HG02970 (cell line): ENCODE measurements at regions not wholly inside any gene's neighbourhood (a gene's known extent, or its start where the extent isn't known, plus 50 kb on each side); places are given as distances from the start of the nearest gene placed in this dataset.

Experiments used
- ATAC-seq: cut with Tn5 transposase; IDR thresholded peaks from one replicate; pipeline ENCODE4 v1.9.1; 2021; ENCODE audit warnings: mild to moderate bottlenecking, moderate library complexity, moderate number of reproducible peaks; ENCODE audit not compliant: unreplicated experiment, low FRiP score

DNA sequence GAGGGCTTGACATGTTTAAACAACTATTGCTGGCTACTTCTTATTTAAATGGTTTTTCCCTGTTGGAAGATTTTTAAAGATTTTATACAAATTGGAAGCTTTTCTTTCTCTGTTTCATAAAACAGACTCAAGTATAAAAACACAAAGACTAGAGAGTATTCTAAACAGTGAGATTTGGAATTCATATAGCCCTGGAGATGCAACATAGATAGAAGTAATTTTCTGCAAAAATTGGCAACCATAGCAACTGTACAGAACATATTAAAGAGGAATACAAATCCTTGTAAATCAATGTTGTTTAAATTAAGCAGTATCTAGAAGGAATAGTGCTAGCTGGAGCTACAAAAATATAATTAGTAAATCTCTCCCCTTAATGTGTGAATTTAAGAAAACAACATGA is 2612.9 kb upstream of the PCDH20 start:
- no peak for ATAC-seq

DNA sequence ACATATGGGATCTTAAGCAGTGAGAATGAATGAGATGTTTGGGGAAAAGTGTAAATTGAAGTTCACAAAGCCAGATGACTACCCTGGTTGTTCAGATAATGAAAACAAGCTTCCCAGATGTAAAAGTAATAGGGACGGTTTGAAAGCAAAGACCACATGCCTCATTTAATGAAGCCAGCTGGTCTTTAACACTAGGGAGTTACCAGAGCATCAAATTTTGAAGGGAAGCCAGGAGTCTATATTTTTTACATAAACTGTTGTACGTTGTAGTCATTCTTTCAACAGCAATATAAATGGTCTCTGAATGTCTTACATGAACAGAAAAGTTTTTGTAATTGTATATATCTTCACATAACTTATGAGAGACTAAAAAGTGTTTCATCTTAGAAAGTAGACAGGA is 2604.5 kb upstream of the PCDH20 start:
- no peak for ATAC-seq

DNA sequence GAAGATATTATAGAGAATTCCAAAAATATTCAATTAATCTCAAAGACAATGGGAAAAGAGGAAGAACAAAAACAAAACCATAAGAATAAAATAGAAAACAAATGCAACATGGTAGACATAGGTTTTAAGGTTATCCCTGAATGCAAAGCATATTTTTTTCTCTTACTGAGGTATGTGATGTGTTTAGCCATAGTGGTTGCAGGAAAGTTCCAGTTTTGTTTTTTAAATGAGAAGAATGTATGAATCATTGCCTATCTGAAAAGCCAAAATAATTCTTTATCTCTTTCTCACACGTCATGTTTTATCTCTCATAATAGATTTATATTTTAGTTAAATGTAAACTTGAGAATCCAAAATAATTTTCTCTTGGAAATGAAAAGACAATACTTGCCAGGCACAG is 2591.7 kb upstream of the PCDH20 start:
- ATAC-seq = no peak

DNA sequence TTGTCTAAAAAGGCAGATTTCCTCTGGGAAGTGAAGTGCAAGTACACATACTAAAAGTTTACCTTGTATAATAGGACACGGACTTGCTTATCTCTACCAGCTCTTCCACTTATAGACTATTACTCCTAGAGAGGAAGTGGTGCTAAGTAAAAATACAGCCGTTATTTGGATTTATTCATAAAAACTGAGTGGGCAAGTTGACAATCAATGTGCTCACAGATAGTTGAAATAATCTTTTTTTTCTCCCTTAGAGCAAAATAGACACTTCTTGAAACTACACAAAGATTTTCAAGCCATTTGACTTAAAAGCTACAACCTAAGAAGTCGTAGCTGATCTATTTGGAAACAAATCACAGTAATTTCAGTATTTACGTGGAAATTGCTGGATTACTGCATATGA is 2584.7 kb upstream of the PCDH20 start:
- no peak for ATAC-seq

DNA sequence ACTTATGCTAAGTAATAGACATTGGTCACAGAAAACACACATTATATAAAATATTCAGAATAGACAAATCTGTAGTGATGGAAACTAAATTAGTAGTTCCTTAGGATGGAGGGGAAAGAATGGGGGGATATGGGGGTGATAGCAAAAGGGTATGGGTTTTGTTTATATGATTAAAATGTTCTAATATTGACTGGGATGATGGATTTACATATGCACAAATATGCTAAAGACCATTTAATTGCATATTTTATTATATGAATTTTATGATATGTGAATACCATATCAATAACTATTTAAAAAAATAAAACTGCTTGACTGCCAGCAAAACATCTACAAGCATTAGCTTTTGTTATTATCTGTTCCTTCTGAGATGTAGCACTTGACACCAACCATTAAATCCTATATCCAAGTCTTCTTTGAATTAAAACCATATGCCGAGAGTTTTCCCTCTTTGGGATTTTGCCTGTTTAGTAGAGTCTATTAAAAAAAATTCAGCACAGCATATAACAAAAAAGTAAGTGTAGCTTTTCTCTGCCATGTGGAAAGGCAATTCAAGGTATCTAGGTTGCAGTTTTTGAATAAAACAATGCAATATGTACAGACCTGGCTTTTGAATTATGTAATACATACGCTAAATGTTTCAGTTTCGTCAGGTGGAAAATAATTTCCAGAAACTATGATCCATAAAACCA is 2584.1 kb upstream of the PCDH20 start:
- no peak for ATAC-seq

DNA sequence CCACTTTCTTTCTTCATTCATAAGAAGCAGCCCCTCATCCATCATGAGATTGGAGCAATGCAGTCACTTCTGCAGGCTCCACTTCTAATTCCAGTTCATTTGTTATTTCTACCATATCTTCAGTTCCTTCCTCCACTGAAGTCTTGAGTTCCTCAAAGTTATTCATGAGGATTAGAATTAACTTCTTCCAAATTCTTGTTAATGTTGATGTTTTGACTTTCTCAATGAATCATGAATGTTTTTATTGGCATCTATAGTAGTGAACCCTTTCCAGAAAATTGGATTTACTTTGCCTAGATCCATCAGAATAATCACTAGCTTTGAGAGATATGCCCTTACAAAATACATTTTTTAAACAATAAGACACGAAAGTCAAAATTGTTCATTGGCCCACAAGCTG is 2567.7 kb upstream of the PCDH20 start:
- ATAC-seq = no peak

DNA sequence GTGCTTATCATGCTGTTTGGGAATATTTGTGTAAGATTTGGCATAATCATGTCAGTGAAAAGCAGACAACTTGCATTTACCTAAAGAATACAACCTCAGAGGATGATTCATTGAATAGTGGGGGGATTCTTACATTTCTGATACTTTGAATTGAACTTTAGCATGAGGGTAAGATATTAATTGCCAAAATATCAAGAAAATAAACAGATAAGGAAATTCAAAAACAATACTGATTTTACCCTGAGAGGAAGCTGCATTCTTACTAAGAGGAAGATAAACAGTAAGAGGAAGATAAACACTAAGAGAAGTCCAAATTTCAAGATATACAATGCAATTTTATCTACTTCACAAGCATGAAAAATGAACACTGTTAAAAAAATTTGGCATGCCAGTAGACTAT is 2564.3 kb upstream of the PCDH20 start:
- ATAC-seq = no peak

DNA sequence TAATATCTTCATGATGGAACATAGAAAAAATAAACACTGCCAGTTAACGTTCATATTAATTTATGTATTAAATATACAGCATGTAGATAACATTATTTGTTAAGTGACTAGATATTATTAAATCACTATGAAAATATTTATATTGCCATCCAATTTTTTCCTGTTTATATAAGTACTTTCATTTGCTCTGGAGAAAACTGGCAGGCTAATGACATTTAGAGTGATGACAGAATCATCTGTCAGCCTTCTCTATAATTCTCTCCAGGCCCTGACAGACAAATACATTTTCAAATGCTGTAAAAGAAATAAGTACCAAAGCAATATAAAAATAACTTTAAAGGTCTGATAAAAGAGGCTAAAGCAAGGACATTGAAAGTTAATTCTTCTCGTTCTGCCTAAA is 2556.7 kb upstream of the PCDH20 start:
- ATAC-seq = no peak

DNA sequence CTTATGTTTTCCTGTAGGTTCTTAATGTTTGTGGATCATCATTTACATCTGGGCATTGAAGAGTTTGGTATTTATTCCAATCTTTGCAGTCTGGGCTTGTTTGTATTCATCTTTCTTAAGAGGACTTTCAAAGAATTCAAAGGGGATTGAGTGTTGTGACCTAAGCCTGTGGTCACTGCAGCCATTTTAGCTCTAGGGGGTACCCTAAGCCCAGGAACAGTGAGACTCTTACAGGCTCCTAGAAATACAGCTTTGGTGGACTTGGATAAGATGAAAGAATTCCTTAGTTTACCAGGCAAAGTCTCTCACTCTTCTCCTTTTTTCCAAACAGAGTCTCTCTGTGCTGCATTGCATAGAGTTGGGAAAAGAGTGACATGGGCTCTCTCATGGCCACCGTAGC is 2539.0 kb upstream of the PCDH20 start:
- no peak for ATAC-seq

DNA sequence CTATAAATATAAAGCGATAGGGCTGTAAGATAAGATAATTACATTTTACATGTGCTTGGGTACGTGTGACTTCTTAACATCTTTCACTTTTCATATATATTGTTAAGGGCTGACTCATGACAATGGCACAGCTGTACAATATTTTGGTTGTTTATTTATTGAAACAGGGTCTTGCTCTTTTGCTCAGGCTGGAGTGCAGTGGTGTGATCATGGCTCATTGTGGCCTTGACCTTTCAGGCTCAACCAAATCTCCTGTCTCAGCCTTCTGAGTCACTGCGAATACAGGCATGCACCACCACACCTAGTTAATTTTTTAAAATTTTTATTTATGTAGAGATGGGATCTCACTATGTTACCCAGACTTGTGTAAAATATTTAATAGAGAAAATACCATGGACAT is 2532.4 kb upstream of the PCDH20 start:
- ATAC-seq = no peak

DNA sequence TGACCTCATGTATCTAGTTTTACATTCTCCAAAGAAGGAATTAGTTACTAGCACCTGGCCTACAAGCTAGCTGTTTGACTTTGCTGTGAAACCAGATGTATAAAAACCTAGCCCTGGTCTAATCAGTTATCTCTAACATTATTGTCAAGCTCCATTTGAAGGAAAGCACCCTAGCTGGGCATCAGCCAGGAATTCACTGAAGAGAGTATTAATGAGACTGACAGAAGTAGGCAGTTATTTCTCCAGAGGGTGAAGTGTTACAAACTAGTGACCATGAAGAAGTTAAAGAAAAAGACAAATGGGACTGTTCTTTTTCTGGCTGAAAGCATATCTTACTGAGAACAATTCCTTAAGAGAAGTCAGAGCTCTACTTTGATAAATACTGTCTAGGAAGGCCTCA is 2529.3 kb upstream of the PCDH20 start:
- no peak for ATAC-seq

DNA sequence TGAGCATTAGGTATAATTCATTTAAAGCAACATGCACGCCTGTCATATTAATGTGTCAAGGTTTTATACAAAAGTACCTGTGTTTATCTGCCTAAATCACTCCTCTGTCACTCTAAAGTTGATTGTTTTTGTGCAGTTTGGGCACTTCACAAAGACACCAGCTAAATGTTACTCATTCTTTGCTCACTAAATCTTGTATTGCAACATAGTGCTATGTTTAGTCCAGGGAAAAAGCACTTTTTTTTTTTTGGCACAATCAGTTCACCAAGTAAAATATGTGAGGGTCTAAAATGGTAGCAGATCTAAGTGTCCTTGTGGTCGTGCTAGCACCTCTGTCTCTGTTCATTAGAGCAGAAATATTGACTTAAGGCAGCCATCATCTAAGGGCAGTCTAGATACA is 2526.7 kb upstream of the PCDH20 start:
- no peak for ATAC-seq

DNA sequence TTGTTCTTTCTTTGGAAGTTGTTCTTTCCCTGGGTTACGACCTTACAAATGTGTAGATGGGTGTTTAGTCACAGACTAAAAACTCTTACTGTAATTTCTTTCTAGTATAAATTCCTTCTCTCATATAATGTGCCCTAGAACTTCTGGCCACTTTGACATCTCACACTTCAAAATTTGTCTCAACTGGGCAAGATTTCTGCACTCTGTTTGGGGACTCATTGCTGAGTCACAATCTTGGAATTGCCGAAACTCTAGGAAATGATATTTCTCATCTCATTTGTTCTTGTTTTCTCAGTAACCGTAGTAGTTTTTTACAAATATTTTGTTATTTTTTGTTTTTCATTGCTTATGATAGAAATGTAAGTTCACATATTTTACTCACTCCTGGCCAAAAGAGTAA is 2523.2 kb upstream of the PCDH20 start:
- ATAC-seq = no peak

DNA sequence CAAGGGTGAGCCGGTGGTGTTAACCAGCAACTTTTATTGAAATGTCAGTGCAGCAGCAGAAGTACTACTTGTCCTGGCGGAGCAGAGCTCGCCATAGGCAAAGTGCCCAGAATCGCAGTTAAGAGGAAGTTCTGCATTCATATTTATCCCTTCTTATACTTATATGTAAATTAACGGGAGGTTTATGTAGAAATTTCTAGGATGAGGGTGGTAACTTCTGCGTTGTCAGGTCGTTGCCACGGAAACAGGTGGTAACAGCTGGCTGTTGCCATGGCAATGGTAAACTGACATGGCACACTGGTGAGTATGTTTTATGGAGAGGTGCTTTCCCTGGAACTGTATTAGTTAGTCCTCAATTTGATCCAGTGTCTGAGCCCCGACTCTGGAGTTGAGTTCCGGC is 2494.9 kb upstream of the PCDH20 start:
- no peak for ATAC-seq

DNA sequence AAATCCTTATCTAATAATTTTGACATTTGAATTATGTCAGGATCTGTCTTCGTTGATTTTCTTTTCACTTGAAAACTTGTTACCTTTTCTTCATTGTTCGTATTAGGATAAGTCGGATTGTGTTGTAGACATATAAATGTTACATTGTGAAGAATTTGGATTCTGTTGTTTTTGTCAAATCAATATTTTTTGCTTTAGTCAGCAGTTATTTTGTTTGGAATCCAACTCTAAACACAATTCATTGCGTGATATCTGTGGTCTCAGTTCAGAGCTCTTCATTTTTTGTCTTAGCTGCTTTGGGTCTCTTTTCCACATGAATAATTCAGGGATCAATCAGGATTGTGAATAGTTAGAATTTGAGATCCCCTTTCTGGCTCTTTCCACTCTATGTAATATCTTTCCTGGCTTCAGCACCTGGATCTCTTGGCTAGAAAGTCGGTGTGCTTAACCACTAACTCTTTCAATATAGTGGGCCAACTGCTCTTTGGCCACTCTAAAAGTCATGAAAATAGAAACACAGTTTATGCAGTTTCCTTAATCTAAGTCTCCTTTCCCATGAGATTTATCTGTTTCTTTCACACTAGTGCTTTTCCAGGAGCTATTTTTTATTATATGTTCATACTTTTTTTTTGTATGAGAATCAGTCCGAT is 2494.2 kb upstream of the PCDH20 start:
- ATAC-seq = no peak

DNA sequence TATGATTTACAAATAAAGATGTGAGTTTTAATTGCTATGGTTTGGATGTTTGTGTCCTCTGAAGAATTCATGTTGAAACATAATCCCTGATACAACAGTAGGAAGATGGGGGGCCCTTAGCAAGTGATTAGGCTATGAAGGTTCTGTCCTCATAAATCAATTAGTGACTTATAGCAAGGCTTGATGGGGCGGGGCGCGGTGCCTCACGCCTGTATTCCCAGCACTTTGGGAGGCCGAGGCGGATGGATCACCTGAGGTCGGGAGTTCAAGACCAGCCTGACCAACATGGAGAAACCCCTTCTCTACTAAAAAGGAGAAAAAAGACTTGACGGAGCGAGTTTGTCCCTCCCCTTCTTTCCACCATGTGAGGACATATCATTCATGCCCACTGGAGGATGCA is 2486.5 kb upstream of the PCDH20 start:
- no peak for ATAC-seq

DNA sequence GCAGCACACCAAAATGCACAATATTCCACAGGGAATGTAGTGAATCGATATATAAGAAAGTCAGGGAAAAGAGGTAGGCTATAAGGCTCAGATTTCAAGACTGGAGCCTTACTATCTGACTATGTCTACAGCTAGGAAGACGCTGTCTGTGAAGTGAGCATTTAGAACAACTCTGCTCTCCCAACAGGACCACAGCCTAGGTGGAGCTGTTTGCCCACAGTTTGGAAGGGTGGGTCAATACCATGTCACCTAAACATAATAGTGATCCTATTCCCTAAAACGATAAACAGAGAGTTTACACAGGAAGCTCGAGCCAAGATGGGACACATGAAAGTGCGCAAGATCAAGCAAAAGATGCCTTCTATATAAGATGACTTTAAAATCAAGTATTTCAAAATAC is 2486.0 kb upstream of the PCDH20 start:
- no peak for ATAC-seq

DNA sequence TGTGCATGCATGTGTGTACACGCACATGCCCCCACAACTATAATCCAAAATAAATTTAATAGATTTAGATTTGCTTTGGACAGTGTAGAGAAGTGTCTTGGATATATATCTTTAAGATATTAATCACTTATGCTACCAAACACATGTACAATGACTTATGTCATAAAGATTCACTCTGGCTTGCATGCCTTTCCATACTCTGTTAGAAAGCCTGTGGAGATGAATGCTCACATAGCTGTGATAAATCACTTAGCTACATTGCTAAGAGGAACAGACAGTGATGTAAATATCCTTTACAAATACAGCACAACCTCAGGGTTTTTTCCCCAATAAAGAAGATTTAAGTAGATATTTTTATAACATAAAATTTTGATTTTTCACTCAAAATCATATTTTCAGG is 2484.8 kb upstream of the PCDH20 start:
- ATAC-seq = no peak

DNA sequence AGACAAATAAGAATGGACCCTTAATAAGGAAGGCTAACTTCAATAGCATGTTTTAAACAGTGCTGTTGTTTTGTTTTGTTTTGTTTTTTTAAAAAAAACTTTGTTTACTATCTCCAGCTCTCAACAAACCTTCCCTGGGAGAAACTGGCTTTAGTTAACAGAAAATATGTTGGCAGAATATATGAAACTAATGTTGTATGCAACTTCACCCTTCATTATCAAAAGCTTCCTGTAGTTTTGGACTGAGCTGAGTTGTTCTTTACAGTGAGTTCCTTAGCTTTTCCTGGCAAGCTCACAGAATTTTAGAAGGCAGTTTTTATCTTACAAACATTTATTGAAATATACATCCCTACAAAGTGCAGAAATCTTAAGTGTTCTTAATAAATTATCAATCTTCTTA is 2480.7 kb upstream of the PCDH20 start:
- no peak for ATAC-seq

DNA sequence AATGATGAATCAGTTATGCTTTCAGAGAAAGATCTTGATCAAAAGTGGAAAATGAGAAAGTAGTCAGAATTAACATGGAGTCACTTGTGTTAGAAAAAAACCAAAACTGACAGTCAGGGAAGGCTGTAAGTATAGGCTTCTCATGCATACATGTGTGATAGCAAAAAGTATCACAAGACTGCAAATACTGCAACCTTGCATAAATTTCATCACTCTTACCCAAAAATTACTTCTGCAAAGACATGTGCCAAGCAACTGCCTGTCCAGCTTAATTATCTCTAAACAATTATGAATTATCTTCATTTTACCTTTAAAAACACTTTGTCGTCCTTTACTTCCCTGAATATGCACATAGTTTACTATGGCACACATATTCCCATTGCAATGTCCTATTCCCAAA is 2466.4 kb upstream of the PCDH20 start:
- ATAC-seq = no peak

DNA sequence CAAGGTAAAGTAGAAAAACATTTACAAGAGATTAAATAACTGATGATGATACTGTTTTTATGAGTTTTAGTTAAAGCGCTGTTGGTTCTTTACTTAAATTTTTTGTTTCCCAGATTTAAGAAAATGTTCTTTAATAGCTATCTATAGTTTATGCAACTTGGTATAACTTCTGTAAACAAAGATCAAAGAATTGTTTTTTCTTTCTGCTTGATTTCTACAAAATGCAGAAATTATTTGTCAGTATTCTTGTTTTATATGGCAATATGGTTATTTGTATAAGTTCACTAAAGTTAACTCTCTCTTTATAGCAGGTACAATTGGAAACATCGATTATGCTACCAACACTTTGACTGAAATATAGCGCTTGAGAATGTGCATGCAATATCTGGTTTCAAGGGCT is 2465.1 kb upstream of the PCDH20 start:
- ATAC-seq = no peak

DNA sequence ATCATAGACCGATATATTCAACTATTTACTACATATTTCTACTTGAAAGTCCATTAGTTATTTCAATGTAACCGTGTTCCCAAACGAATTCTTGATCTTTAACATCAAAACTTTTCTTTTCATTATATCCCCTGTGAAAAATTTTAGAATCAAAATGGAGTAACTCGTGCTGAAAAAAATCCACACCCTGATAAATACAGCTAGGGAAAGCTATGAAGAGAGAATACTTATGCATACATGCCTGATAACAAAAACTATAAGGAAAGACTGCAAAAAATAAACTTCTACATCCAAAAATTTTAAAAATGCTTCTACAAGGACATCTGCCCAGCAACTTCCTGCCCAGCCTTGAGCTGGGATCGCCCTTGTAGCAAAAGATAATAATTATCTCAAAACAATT is 2458.3 kb upstream of the PCDH20 start:
- no peak for ATAC-seq
